AG08395 (cell line): ENCODE measurements at regions not wholly inside any gene's neighbourhood (a gene's known extent, or its start where the extent isn't known, plus 50 kb on each side); places are given as distances from the start of the nearest gene placed in this dataset.

Source experiments
- DNase-seq: peaks from one replicate; pipeline ENCODE4 v3.0.0; 2012; ENCODE audit warnings: mixed read lengths, low spot score

DNA sequence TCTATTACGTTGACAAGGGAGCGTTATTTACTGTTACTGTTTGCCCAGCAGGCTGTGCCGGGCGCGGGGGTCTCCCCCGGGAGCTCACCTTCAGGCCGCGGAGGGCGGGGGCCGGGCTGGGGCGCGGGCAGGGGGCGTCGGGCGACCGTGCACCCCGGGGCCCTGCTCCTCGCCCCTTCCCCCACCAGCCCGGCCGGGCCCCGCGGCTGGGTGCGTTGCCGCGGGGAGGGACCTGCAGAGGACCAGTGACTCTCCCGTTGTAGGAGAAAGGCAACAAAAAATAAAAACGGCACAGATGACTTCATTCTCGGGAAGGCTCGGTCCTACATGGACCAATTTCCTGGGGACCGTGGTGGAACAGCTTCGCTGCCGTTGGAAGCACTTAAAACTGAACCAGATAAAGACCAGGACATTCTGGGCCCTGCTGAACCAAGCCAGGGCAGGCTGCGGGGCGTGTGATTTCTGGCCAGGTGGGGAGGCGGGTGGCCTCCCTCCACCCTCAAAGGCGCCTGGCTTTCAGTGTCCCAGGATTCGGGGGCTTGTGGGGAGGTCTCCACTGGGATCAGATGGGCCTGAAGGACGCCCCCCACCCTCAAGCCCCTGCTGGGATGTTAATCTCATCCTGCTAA is 57.4 kb downstream of the IGLL1 start:
- DNase-seq = peak; percentile 43

GRCh38 chr22:23521441-23522113 is 58.5 kb downstream of the IGLL1 start:
- peak; percentile 98 for DNase-seq

GRCh38 chr22:23520863-23521440 is 59.1 kb downstream of the IGLL1 start:
- peak; percentile 40 for DNase-seq

DNA sequence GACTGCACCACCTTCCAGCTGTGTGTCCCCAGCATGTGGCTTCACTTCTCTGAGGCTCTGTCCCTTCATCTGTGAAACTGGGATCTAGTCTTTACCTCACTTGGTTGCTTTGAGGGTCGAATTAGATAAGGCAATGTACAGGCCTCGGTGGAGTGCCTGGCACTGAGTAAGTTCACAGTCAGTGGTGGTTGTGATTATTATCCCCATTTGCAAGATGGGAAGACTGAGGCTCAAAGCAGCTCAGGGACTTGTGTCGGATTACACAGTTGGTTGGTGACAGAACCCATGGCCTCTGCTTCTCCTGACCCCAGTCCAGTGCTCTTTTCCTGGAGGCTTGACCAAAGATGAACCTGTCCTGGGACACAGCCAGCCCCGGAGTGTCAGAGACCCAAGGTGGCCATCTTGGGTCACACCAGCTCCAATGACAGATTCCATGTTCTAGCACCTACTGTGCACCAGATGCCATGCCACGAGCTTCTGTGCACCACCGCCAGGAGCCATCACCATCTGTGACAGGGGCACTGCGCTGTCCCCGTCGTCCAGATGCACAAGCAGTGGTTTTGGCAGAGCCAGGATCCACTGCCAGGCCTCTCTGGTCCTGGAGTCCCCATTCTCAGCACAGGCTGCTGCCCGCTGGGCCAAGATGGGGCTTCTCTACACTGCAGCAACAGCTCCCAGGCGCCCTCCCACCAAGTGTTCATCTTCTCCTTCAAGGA is 60.5 kb downstream of the IGLL1 start:
- DNase-seq = no peak

DNA sequence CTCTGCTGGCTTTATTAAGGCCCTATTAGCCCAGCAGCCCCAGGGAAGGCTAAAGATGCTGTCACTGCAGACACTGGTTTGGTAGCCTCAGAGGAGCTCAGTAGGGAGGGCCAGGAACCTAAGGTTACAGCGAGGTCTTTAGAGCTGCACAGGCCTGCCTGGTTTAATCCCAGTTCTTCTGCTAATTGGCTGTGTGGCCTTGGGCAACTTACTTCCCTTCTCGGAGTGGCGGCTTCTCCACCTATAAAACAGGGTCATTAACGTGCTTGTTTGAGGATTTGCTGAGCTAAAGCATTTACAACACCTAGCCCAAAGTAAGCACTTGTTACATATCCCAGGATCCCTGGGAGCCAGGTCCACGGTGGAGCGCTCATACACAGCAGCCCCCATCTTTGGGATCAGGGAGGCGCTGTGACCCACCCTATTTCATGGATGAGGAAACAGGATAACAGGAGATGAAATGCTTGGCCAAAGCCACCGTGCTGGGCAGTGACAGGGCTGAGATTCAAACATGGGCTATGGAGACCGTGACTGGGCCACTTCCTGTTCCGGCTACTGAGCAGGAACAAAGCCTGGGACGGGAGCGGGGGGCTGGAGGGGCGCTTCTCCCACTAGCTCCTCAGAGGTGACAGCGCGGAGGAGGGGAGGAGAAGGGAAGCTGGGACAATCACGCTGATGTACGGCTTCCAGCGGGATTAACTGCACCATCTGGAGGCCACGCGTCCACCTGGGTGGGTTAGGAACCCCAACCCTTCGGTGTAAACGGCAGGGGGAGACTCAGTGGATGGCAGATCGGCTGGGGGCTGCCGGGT is 61.5 kb downstream of the IGLL1 start:
- DNase-seq = no peak

DNA sequence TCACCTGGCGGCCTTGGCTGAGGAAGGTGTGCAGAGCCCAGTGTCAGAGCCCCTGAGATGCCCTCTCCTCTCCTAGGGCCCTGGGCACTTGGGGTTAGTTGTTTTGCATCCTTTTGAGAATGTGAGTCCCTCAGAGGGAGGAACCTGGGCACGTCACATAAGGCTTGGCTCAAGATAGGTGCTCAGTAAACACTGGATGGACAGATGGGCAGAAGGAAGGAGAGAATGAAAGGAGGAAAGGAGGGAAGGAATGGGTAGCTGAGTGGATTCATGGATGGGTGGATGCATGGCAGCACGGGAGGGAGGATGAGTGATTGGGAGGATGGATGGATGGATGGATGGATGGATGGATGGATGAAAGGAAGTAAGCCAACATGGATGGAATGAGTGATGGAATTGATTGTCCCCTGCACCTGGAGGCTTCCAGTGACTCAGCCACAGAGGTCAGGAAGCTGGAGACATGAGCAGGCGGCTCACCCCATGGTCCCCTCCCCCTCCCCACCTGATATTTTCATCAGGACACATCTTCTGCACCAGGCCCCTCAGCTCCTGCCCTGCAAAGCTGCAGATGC is 62.2 kb downstream of the IGLL1 start:
- no peak for DNase-seq

DNA sequence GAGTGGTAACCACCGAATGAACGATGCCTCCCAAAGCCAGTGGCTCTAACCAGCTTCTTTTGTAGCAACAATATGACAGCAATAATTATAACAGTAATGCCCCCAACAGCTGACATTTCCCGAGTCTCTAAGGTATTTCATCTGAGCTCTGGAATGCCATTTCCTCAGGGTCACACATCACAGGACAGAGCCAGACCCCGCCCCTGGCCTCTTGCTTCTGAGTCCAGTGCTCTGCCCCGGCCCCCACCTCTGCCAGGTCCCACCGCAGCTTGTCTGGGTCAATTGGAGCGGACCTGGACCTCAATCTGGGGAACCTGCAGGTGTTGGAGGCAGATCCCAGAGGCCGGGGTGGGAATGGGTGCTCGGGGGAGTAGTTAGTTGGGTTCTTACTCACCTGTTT is 63.8 kb downstream of the IGLL1 start:
- no peak for DNase-seq

GRCh38 chr22:23514322-23515038 is 65.6 kb downstream of the IGLL1 start:
- no peak for DNase-seq

- no peak for DNase-seq
These were observed 66.4 kb downstream of the IGLL1 start for GRCh38 chr22:23513705-23514104.

- DNase-seq = no peak
These were observed 67.0 kb downstream of the IGLL1 start for GRCh38 chr22:23513133-23513532.

GRCh38 chr22:23512721-23513120 is 67.4 kb downstream of the IGLL1 start:
- no peak for DNase-seq

DNA sequence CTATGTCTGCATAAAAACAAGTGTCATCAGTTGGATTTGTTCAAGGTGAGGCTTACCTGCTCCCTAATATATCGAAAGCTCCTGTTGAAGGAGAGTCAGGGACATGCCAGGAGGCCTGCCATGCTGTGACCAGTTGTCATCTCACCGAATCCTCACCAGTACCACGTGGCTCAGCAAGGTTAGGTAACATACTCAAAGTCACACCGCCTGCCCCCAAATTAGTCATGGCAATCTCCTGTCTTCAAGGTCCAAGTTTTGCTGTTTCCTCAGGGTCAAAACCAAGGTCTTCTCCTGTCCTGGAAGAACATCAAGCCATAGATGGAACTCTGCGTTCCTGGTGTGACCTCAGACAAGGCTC is 67.8 kb downstream of the IGLL1 start:
- no peak for DNase-seq

- DNase-seq = no peak
These were observed 68.3 kb downstream of the IGLL1 start for GRCh38 chr22:23511627-23512347.

- DNase-seq = peak; percentile 41
These were observed 70.4 kb downstream of the IGLL1 start for GRCh38 chr22:23509571-23510302.

DNA sequence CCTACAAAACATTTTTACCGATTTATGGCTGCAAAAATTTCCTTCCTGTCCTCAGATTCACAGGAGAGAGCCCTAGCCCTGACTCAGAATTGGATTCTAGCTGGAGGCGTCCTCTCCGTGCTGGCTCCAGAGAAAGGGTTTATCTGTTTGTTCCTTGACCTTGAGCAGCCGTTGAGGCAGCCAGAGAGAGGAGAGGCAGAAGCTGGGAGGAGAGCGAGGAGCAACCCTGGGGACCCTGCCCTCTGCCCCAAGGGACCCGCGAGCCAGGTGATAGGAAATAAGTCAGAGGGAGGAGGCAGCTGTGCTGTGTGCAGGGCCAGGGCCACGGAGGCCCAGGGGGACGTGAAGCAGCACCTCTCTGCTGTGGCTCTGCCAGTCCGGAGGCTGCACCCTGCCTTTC is 75.6 kb downstream of the IGLL1 start:
- DNase-seq = no peak

GRCh38 chr22:23503736-23504440 is 76.2 kb downstream of the IGLL1 start:
- DNase-seq = no peak

DNA sequence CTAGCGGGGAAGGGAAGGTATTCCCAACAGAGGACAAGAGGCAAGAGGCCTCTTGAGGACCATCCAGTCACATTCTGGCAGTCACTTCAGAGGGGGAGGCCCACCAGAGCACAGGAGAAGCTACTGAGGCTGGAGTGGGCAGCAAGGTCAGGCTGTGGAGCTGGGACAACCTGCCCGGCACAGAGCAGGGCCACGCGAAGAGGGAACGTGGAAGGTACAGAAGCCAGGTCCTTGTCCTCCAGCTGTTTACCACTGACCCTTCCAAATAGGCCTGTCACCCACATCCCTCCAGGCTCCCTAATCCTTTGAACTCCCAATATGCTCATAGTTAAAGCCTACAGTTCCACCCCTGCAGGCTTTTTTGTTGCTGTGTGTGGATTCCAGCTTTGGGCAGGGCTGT is 76.9 kb downstream of the IGLL1 start:
- no peak for DNase-seq

DNA sequence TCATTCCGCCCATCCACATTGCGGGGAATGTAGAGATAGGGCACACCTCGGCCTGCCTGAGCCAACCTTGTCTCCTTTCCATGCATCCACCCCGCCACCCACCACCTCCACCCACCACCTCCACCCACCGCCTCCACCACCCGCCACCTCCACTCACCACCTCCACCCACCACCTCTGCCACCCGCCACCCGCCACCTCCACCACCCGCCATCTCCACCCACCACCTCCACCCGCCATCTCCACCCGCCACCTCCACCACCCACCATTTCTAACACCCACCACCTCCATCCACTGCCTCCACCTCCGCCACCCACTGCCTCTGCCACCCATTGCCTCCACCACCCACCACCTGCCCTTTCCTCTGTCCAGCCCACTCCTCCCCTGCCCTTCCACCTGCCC is 78.4 kb downstream of the IGLL1 start:
- no peak for DNase-seq

DNA sequence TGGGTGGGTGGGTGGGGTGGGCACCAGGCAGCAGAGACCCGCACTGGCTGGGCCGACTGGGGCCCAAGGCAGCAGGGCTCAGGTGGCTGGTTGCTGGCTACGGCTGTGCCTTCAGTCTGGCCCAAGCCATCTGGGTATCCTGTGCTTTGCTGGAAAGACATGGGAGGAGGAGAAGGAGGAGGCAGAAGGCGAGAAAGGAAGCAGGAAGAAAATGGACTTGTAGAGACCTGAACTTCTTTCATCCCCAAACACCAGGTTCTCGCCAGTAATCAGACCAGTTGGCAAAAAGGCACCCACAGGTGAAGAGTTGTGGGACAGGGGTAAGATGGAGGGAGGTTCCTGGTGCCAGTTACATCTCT is 78.8 kb downstream of the IGLL1 start:
- DNase-seq = no peak
